DMS53 treated with DMSO at 0.1 percent for 48 hours (cell line): ENCODE measurements at regions not wholly inside any gene's neighbourhood (a gene's known extent, or its start where the extent isn't known, plus 50 kb on each side); places are given as distances from the start of the nearest gene placed in this dataset.

Experiments
- DNase-seq: peaks from one replicate; lab custom pipeline; 2025; ENCODE audit not compliant: unreplicated experiment; lab: John Stamatoyannopoulos, UW

GRCh38 chr12:93042283-93042682 is 113.2 kb upstream of the EEA1 start:
- DNase-seq, result peak; percentile 99

GRCh38 chr12:93042684-93043083 is 113.6 kb upstream of the EEA1 start:
- no peak for DNase-seq

GRCh38 chr12:93043192-93043876 is 114.2 kb upstream of the EEA1 start:
- no peak for DNase-seq

- no peak for DNase-seq
Measured at GRCh38 chr12:93043877-93044209, 114.7 kb upstream of the EEA1 start.

GRCh38 chr12:93047118-93047517 is 118.0 kb upstream of the EEA1 start:
- DNase-seq, result no peak

GRCh38 chr12:93048656-93049055 is 119.6 kb upstream of the EEA1 start:
- no peak for DNase-seq

GRCh38 chr12:93050026-93050747 is 121.1 kb upstream of the EEA1 start:
- DNase-seq, result no peak

- no peak for DNase-seq
Measured at GRCh38 chr12:93050748-93051081, 121.6 kb upstream of the EEA1 start.

- no peak for DNase-seq
Measured at GRCh38 chr12:93054021-93054420, 124.9 kb upstream of the EEA1 start.

- DNase-seq, result no peak
Measured at GRCh38 chr12:93055221-93055620, 126.1 kb upstream of the EEA1 start.

GRCh38 chr12:93056971-93057535 is 128.0 kb upstream of the EEA1 start:
- DNase-seq, result no peak

GRCh38 chr12:93058280-93058679 is 129.2 kb upstream of the EEA1 start:
- DNase-seq, result no peak

- no peak for DNase-seq
Measured at GRCh38 chr12:93059288-93059687, 130.2 kb upstream of the EEA1 start.

GRCh38 chr12:93059925-93060665 is 131.0 kb upstream of the EEA1 start:
- no peak for DNase-seq

GRCh38 chr12:93060666-93061472 is 131.8 kb upstream of the EEA1 start:
- no peak for DNase-seq

GRCh38 chr12:93061473-93062419 is 132.7 kb upstream of the EEA1 start:
- DNase-seq, result peak; percentile 22

GRCh38 chr12:93065896-93066295 is 136.8 kb upstream of the EEA1 start:
- DNase-seq, result no peak

- DNase-seq, result no peak
Measured at GRCh38 chr12:93072340-93072739, 143.2 kb upstream of the EEA1 start.

- no peak for DNase-seq
Measured at GRCh38 chr12:93073324-93073723, 144.2 kb upstream of the EEA1 start.

GRCh38 chr12:93078059-93078458 is 149.0 kb upstream of the EEA1 start:
- DNase-seq, result no peak
